SK-N-MC (cell line): ENCODE measurements at regions not wholly inside any gene's neighbourhood (a gene's known extent, or its start where the extent isn't known, plus 50 kb on each side); places are given as distances from the start of the nearest gene placed in this dataset.

Source experiments
- EZH2 ChIP-seq: fragments of 200-600 bp; sonication (generic); IDR thresholded peaks from one replicate; pipeline ENCODE4 v1.6.1; 2017; ENCODE audit warnings: antibody characterized with exemption
- POLR2AphosphoS5 ChIP-seq: IDR thresholded peaks from 2 replicates; pipeline ENCODE4 v1.6.1; 2012; ENCODE audit warnings: mild to moderate bottlenecking, low read depth, low read length, borderline replicate concordance

DNA sequence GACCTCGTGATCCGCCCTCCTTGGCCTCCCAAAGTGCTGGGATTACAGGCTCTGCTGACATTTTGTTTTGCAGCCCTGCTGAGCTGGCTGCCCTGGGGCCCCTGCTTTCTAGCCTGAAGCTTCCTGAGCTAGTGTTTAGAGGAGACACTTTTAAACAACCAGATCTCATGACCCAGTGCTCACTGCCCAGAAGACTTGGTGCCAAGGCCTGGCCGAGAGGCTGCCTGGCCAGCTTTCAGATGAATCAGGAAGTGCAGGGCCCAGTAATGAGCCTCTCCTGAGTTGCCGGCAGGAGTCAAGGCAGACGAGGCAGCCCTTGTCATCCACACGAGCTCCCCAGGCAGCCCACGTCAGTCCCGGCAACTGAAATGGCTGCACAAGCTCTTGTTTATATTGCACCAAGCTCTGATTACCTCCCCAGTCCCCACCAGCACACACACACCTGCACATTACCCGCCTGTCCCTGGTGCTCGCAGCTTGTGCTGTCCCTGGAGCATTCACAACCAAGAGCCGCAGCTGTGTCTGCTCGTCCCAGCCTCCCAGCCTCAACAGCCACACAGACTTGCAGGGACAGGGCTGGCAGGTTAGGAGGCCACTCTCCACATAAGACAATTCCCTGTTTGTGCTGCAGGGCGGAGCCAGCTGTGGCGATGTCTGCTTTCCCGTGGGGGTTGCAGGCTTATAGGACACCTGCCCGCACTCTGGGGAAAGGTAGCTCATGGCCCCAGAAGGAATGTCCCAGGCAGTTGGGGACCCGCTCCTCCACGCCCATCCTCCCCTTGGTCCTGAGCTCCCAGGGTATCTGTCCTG lies 331.2 kb upstream of the MYT1L start:
- TF ChIP-seq POLR2AphosphoS5 (no peak), EZH2 (no peak)
